H9 (cell line): ENCODE measurements at regions not wholly inside any gene's neighbourhood (a gene's known extent, or its start where the extent isn't known, plus 50 kb on each side); places are given as distances from the start of the nearest gene placed in this dataset.
"Not testable (repeated sequence)": the region's sequence is repeated elsewhere in the genome, so short reads cannot be mapped to it uniquely, and the experiment has no call there.

ENCODE experiments used
- DNase-seq: peaks from one replicate; pipeline ENCODE4 v3.0.0-alpha.2; 2017
- H2AFZ ChIP-seq: one replicate; pipeline ENCODE4 v1.6.1; 2013; ENCODE audit warnings: mild to moderate bottlenecking, low read length, control low read depth, moderate library complexity
- H2AK5ac ChIP-seq: 2 replicates; pipeline ENCODE4 v1.6.1; 2013; ENCODE audit warnings: low read length, control low read depth, mixed read lengths; ENCODE audit not compliant: insufficient read length
- H2BK120ac ChIP-seq: one replicate; pipeline ENCODE4 v1.6.1; 2013; ENCODE audit warnings: low read depth, mild to moderate bottlenecking, low read length, control low read depth, inconsistent platforms; ENCODE audit not compliant: poor library complexity, severe bottlenecking
- H2BK12ac ChIP-seq: 2 replicates; pipeline ENCODE4 v1.6.1; 2013; ENCODE audit warnings: low read length, control low read depth, mixed read lengths, low read depth; ENCODE audit not compliant: insufficient read length
- H2BK15ac ChIP-seq: 2 replicates; pipeline ENCODE4 v1.6.1; 2013; ENCODE audit warnings: low read depth, low read length, control low read depth
- H2BK20ac ChIP-seq: one replicate; pipeline ENCODE4 v1.6.1; 2013; ENCODE audit warnings: low read depth, mild to moderate bottlenecking, low read length, control low read depth, inconsistent platforms; ENCODE audit not compliant: poor library complexity, severe bottlenecking
- H2BK5ac ChIP-seq: 2 replicates; pipeline ENCODE4 v1.6.1; 2013; ENCODE audit warnings: low read length, control low read depth, mixed read lengths; ENCODE audit not compliant: insufficient read length
- H3K14ac ChIP-seq: 2 replicates; pipeline ENCODE4 v1.6.1; 2013; ENCODE audit warnings: low read length, control low read depth; ENCODE audit not compliant: insufficient read depth
- H3K18ac ChIP-seq: 2 replicates; pipeline ENCODE4 v1.6.1; 2013; ENCODE audit warnings: low read depth, mild to moderate bottlenecking, mixed read lengths, low read length, control low read depth; ENCODE audit not compliant: insufficient read length
- H3K23ac ChIP-seq: 2 replicates; pipeline ENCODE4 v1.6.1; 2013; ENCODE audit warnings: low read length, control low read depth, mixed read lengths, low read depth; ENCODE audit not compliant: insufficient read length
- H3K23me2 ChIP-seq: 2 replicates; pipeline ENCODE4 v1.6.1; 2013; ENCODE audit warnings: low read depth, mild to moderate bottlenecking, mixed read lengths, low read length, control low read depth; ENCODE audit not compliant: insufficient read length, poor library complexity, severe bottlenecking
- H3K27ac ChIP-seq: 2 replicates; pipeline ENCODE4 v1.5.1; 2013; ENCODE audit warnings: low read length, control low read depth, mixed read lengths, low read depth; ENCODE audit not compliant: insufficient read length
- H3K27me3 ChIP-seq: 2 replicates; pipeline ENCODE4 v1.6.1; 2013; ENCODE audit warnings: low read length, control low read depth, inconsistent platforms; ENCODE audit not compliant: insufficient read depth
- H3K4ac ChIP-seq: 2 replicates; pipeline ENCODE4 v1.6.1; 2013; ENCODE audit warnings: low read depth, mild to moderate bottlenecking, control low read depth, inconsistent platforms, low read length, moderate library complexity
- H3K4me1 ChIP-seq: 2 replicates; pipeline ENCODE4 v1.6.1; 2013; ENCODE audit warnings: low read length, control low read depth, inconsistent platforms; ENCODE audit not compliant: insufficient read depth
- H3K4me2 ChIP-seq: 2 replicates; pipeline ENCODE4 v1.6.1; 2013; ENCODE audit warnings: low read length, control low read depth, mixed read lengths; ENCODE audit not compliant: insufficient read length, insufficient read depth
- H3K56ac ChIP-seq: 2 replicates; pipeline ENCODE4 v1.6.1; 2013; ENCODE audit warnings: low read depth, mild to moderate bottlenecking, mixed read lengths, low read length, control low read depth; ENCODE audit not compliant: insufficient read length
- H3K79me1 ChIP-seq: 2 replicates; pipeline ENCODE4 v1.6.1; 2013; ENCODE audit warnings: low read depth, mild to moderate bottlenecking, moderate library complexity, low read length, control low read depth, inconsistent platforms; ENCODE audit not compliant: insufficient read depth, poor library complexity, severe bottlenecking
- H3K79me2 ChIP-seq: 2 replicates; pipeline ENCODE4 v1.6.1; 2013; ENCODE audit warnings: low read length, control low read depth, inconsistent platforms; ENCODE audit not compliant: insufficient read depth
- H3K9ac ChIP-seq: 2 replicates; pipeline ENCODE4 v1.6.1; 2013; ENCODE audit warnings: low read length, control low read depth, mixed read lengths; ENCODE audit not compliant: insufficient read length; ENCODE audit errors: extremely low read depth
- H3K9me3 ChIP-seq: one replicate; pipeline ENCODE4 v1.6.1; 2013; ENCODE audit warnings: low read depth, low read length, inconsistent platforms; ENCODE audit not compliant: control insufficient read depth
- H3T11ph ChIP-seq: one replicate; pipeline ENCODE4 v1.6.1; 2013; ENCODE audit warnings: mild to moderate bottlenecking, low read length, control low read depth, inconsistent platforms
- H4K20me1 ChIP-seq: one replicate; pipeline ENCODE4 v1.6.1; 2013; ENCODE audit not compliant: control insufficient read depth, insufficient read length, insufficient read depth
- H4K5ac ChIP-seq: 2 replicates; pipeline ENCODE4 v1.6.1; 2013; ENCODE audit warnings: low read depth, mild to moderate bottlenecking, mixed read lengths, low read length, control low read depth; ENCODE audit not compliant: insufficient read length
- H4K8ac ChIP-seq: replicated peaks from 2 replicates; pipeline ENCODE4 v1.6.1; 2013; ENCODE audit warnings: low read length, control low read depth, mixed read lengths, low read depth; ENCODE audit not compliant: insufficient read length
- H4K91ac ChIP-seq: 2 replicates; pipeline ENCODE4 v1.6.1; 2013; ENCODE audit warnings: low read depth, mild to moderate bottlenecking, moderate library complexity, mixed read lengths, low read length, control low read depth; ENCODE audit not compliant: insufficient read length
- H3K27ac Mint-ChIP-seq, 3 experiments: 2 replicates in 2 of 3; 3 replicates in 1 of 3; pipeline ENCODE4 v1.8.0; 2020 to 2021; ENCODE audit warnings: mixed read lengths in 3 of 3, mild to moderate bottlenecking in 1 of 3, moderate library complexity in 1 of 3
- H3K27me3 Mint-ChIP-seq: 2 replicates; pipeline ENCODE4 v1.8.0; 2021; ENCODE audit warnings: low read depth, mild to moderate bottlenecking, moderate library complexity, mixed read lengths
- H3K36me3 Mint-ChIP-seq, 3 experiments: 2 replicates in 2 of 3; 3 replicates in 1 of 3; pipeline ENCODE4 v1.8.0; 2020 to 2021; ENCODE audit warnings: low read depth in 3 of 3, mixed read lengths in 3 of 3; ENCODE audit not compliant: insufficient read depth in 1 of 3
- H3K4me1 Mint-ChIP-seq, 2 experiments: 2 replicates each; pipeline ENCODE4 v1.8.0; 2020; ENCODE audit warnings: mixed read lengths in 2 of 2
- H3K4me3 Mint-ChIP-seq, 2 experiments: 2 replicates in 1 of 2; 3 replicates in 1 of 2; pipeline ENCODE4 v1.8.0; 2020 to 2021; ENCODE audit warnings: mild to moderate bottlenecking in 2 of 2, mixed read lengths in 2 of 2, moderate library complexity in 1 of 2
- H3K9me3 Mint-ChIP-seq, 2 experiments: 2 replicates in 1 of 2; 3 replicates in 1 of 2; pipeline ENCODE4 v1.8.0; 2020; ENCODE audit warnings: mild to moderate bottlenecking in 2 of 2, mixed read lengths in 2 of 2, moderate library complexity in 1 of 2
- WGBS: extraction: QIAGEN DNeasy Blood & Tissue Kit; methylation state at CpG from one replicate; pipeline ENCODE4 v1.1.7; 2013; ENCODE audit warnings: missing lambda C conversion rate, low lambda C conversion rate, mixed read lengths; ENCODE audit not compliant: insufficient read length; ENCODE audit errors: extremely low coverage; 5-methylcytosine and 5-hydroxymethylcytosine counted together
- TF ChIP-seq, protein P1 (sequence below): fragments of 200-600 bp; sonication (generic); conservative IDR thresholded peaks from 3 replicates; pipeline ENCODE4 v1.8.0; 2021; ENCODE audit warnings: antibody characterized with exemption, mild to moderate bottlenecking

GRCh38 chr12:88893801-88894200, 313.5 kb upstream of the KITLG start:
- Histone ChIP-seq H3K27me3 (no peaks in the 10 kb centered on the region), H4K5ac (no peak overlapping the region), H2AK5ac (no peak overlapping the region), H3K23me2 (no peaks in the 10 kb centered on the region), H3K9me3 (no peaks in the 10 kb centered on the region), H3T11ph (no peak overlapping the region), H3K79me1 (no peaks in the 10 kb centered on the region), H4K8ac (no peak overlapping the region), H2BK20ac (no peak overlapping the region), H2BK15ac (no peak overlapping the region), H3K79me2 (no peaks in the 10 kb centered on the region), H4K91ac (no peak overlapping the region), H3K27ac (no peak overlapping the region), H4K20me1 (no peaks in the 10 kb centered on the region), H2BK12ac (no peak overlapping the region), H3K9ac (no peak overlapping the region), H3K56ac (no peak overlapping the region), H3K4ac (no peak overlapping the region), H3K4me2 (no peak overlapping the region), H3K18ac (no peak overlapping the region), H2BK120ac (no peak overlapping the region), H3K14ac (no peak overlapping the region), H2BK5ac (no peak overlapping the region), H2AFZ (no peak overlapping the region), H3K4me1 (no peaks in the 10 kb centered on the region), H3K23ac (no peak overlapping the region)
- DNase-seq = no peak
- TF ChIP-seq, protein P1, sequence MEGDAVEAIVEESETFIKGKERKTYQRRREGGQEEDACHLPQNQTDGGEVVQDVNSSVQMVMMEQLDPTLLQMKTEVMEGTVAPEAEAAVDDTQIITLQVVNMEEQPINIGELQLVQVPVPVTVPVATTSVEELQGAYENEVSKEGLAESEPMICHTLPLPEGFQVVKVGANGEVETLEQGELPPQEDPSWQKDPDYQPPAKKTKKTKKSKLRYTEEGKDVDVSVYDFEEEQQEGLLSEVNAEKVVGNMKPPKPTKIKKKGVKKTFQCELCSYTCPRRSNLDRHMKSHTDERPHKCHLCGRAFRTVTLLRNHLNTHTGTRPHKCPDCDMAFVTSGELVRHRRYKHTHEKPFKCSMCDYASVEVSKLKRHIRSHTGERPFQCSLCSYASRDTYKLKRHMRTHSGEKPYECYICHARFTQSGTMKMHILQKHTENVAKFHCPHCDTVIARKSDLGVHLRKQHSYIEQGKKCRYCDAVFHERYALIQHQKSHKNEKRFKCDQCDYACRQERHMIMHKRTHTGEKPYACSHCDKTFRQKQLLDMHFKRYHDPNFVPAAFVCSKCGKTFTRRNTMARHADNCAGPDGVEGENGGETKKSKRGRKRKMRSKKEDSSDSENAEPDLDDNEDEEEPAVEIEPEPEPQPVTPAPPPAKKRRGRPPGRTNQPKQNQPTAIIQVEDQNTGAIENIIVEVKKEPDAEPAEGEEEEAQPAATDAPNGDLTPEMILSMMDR = no peak
- Mint-ChIP-seq H3K27ac (no peak overlapping the region), H3K4me3 (no peak overlapping the region), H3K9me3 (no peaks in the 10 kb centered on the region), H3K27me3 (no peaks in the 10 kb centered on the region), H3K36me3 (no peaks in the 10 kb centered on the region), H3K4me1 (peaks cover 0 to 5% of the 10 kb centered on the region in 2 experiments; a peak in 3 of 4 replicates)
- no CpG with 5 or more reads among the region's 3 CpGs for WGBS

DNA sequence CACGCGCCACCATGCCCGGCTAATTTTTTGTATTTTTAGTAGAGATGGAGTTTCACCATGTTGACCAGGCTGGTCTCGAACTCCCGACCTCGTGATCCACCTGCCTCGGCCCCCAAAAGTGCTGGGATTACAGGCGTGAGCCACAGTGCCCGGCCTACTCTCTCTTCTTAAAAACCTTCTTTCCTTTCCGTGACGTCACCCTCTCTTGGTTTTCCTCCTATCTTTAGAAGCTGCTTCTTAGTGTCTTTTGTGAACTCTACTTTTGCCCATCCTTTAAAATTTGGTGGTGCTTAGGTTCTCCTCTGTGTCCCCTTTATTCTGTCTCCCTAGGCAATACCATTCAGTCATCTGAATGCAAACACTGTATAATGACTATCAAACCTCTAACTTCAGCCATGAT, 311.2 kb upstream of the KITLG start:
- H2BK15ac ChIP-seq, H3K23ac ChIP-seq, H3K79me2 ChIP-seq, H3K36me3 Mint-ChIP-seq, H3K27me3 Mint-ChIP-seq, H2BK12ac ChIP-seq, H3K27ac Mint-ChIP-seq, H3T11ph ChIP-seq, H3K4ac ChIP-seq, H3K4me1 ChIP-seq, H3K9me3 Mint-ChIP-seq, H3K9me3 ChIP-seq, H3K27ac ChIP-seq, H2BK120ac ChIP-seq, H3K4me3 Mint-ChIP-seq, H4K20me1 ChIP-seq, DNase-seq, H3K9ac ChIP-seq, H2BK20ac ChIP-seq, H2AK5ac ChIP-seq, H4K5ac ChIP-seq, H3K56ac ChIP-seq, H3K4me1 Mint-ChIP-seq, H2BK5ac ChIP-seq, H3K79me1 ChIP-seq, H4K8ac ChIP-seq, H3K4me2 ChIP-seq, H3K27me3 ChIP-seq, H3K14ac ChIP-seq, H3K23me2 ChIP-seq, H2AFZ ChIP-seq, H3K18ac ChIP-seq, H4K91ac ChIP-seq: not testable (repeated sequence)
- WGBS = no CpG with 5 or more reads among the region's 11 CpGs
